Heart left ventricle (tissue), 13 donors: ENCODE measurements at regions not wholly inside any gene's neighbourhood (a gene's known extent, or its start where the extent isn't known, plus 50 kb on each side); places are given as distances from the start of the nearest gene placed in this dataset.

Experiments
- CTCF ChIP-seq, 12 donors: fragments of 200-600 bp; sonication (generic) in 4 of 12; IDR thresholded peaks; one replicate each; pipeline versions ENCODE4 v1.5.0 to v1.8.0; 2018 to 2022; ENCODE audit warnings: antibody characterized with exemption in 12 of 12, mild to moderate bottlenecking in 5 of 12
- POLR2A ChIP-seq, 2 donors: fragments of 450-650 bp; IDR thresholded peaks; one replicate each; pipeline ENCODE4 v1.6.1; 2017; ENCODE audit warnings: antibody characterized with exemption in 2 of 2, mild to moderate bottlenecking in 2 of 2, moderate library complexity in 2 of 2
- donor health status: ischemic (EF 13 %, LVEDD 7.1; RV severe dilation, severe dysfunction).
- donor health status: DM: no; HTN: yes; CAD: no.
- donor health status: DM: no; HTN: no; CAD: no.
- donor health status: ischemic (EF 25% LVEDD 6.9; RV normal size, moderate dysfunction).
- donor health status: ischemic (EF 25% LVEDD 5.7; RV mildly dilated, moderate dysfunction).
- donor health status: ischemic (EF 35%, LVEDD 5.7; RV mildly dilated, moderate dysfunction).
- donor health status: nonischemic (EF 11% LVEDD 7.7; RV severe dilation, severe dysfunction).
- donor health status: DM: yes; HTN: yes; CAD: no.
- donor health status: PGD.
- donor health status: ischemic (EF 29% LVEDD 5.4; RV normal size, mild dysfunction).
- donor health status: nonischemic (EF 23%, LVEDD 6.1; RV moderate dilation, normal function).

DNA sequence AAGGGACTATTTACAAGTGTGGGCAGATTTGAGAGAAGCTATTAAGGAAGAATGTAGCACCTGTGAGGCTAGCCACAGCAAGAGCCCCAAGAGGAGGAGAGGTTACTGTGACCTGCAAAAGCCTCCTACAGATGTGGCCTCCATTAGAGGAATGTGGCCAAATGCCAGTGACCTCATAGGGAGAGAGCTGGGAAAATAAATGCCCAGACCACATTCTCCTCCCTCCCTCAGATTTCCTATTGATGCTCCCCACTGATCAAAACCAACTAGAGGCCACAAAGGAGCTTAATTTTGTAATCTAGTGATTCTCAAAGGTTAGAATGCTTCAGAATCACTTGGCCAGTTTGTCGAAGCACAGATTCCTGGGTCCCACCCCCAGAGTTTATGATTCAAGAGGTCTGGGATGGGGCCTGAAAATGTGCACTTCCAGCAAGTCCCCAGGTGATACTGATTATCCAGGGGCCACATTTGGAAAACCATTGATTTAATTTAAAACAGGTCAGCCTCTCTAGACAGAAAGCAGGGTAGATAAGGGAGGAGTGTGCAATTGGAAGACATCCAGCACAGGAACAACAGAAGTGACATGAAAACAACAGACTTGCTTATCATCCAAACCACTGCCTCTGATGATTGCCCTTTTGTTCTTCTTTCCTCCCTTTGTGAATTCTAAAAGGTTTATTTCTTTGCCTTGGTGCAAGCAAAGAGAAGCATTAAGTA, 61.2 kb upstream of the RBBP8 start:
- TF ChIP-seq CTCF (IDR thresholded peaks at IDR 0.05) = no peak
- TF ChIP-seq POLR2A (IDR thresholded peaks at IDR 0.05) = no peak
